Activated CD4-positive, alpha-beta T cell treated with anti-CD3 and anti-CD28 coated beads for 4 hours (primary cell): ENCODE measurements at regions not wholly inside any gene's neighbourhood (a gene's known extent, or its start where the extent isn't known, plus 50 kb on each side); places are given as distances from the start of the nearest gene placed in this dataset.
"Not testable (repeated sequence)": the region's sequence is repeated elsewhere in the genome, so short reads cannot be mapped to it uniquely, and the experiment has no call there.

ENCODE experiments used
- DNase-seq, 2 donors: peaks; one replicate each; pipeline ENCODE4 v3.0.0-alpha.2; 2020

GRCh38 chr7:156022483-156023459, 210.5 kb upstream of the SHH start:
- DNase-seq, result no peak

DNA sequence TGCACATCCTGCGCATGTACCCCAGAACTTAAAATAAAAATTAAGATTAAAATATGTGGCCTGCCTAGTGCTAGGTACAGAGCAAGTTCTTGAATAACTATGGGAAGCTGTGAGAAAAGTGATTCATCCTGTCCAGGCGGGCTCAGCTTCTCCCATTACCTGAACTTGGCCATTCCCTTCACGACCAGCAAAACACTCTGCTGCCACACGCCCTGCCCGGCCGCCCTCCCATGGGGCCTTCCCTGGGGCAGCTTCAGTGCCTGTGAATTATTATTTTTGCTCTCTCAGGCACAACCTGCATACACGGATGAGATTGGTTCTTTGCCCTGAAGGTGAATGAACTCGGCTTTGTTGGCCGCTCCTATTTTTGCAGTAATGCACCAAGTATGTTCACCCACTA, 209.2 kb upstream of the SHH start:
- no peak for DNase-seq

GRCh38 chr7:156020566-156020965, 208.3 kb upstream of the SHH start:
- no peak for DNase-seq

DNA sequence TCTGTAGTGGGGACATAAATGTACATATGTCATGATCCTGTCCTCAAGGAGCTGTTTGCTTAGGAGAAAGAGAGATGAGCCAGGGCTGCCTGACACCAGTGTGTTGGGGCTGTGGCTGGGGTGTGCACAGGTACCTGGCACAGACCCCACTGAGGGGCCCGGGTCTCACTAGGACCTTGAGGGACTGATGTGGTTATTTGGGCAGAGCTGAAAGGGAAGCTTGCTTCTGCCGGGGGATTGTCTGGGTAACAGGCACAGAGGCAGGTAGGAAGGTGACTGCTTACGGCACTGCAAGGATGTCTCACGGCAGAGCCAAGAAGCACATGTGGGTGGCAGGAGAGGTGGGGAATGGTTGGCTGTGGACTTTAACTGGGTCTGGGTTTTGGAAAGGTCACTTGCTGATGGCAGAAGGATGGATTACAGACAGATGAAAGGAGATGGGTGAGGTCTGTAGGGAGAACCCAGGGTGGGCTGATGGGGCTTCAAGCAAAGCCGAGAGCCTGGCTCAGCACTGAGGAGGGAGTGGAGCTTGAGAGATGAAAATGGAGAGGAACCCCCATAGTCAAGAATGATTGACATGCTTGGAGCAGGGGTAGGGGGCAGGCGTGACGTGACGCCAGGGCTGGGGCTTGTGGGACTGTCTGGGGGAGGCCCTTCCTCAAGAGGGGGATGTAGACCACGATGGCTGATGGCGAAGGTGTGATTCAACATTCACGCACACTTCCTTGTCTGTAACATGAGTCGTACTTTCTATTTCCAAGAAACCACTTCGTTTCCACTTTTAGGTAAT, 207.7 kb upstream of the SHH start:
- no peak for DNase-seq

DNA sequence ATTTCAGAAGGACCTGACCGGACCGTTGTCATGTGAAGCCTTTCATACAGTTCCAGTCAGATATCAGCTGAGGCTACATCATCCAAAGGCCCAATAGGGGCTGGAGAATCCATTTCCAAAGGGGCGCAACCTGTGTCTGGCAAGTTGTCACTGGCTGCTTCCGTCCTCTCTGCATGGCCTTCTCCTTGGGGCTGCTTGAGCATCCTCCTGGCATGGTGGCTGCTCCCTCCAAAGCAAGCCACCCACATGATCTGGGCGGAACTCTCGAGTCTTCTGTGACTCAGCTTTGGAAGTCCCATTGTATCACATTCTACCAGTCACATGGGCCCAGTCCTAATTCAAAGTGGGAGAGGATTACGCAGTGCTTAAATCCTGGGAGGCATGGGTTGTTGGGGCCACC, 207.0 kb upstream of the SHH start:
- DNase-seq, result no peak

DNA sequence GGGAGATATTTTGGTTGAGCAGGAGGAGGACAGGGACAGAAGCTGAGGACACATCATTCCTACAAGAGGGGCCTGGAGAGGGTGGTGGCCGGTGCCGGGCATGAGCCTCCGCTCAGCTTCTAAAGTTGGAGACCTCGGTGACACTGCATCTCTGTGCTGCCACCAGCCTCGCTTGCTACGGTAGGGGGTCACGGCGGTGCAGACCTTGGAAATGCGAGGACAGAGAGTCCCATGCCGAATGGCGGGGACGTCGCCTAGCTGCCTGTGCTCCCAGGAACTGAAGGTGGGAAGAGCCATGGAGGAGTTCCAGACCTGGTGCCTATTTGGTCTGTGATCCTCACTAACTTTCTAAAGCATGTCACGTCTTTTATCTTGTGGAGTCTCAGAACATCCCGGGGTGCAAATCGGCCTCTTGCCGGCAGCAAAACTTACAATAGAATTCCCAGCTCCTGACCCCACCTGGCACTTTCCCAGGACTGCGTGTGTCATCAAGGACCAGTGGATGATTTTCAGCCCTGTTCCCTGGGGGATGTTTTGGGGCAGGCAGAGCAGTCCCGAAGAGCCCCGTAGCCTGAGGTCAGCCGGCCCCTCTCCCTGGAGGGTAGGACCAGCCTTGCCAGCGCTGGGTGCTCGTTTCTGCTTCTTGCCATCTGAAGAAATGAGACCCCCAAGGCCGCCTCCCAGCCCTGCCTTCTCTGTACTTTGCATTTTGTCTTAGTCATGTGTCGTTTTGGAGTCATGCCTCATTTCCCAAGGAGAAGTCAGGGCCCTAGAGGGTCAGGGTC, 205.8 kb upstream of the SHH start:
- DNase-seq, result no peak

DNA sequence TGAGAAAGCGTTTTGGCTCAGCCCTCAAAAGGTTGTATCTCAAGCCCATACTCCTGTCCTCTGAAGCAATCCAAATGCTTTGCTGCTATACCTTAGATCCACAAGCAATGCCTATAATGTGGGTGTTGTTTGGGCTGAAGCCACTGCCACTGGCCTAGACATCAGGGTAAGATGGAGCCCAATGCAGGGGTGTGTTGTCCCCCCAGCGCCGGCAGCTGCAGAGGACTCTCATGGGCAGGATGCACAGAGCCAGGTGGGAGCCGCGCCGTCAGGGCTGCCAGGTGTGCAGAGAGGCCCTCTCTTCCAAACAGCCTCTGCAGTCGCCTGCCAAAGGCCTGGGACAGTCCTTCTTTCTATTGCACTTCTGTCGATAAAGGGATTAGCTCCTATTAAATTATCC, 205.2 kb upstream of the SHH start:
- DNase-seq, result no peak

DNA sequence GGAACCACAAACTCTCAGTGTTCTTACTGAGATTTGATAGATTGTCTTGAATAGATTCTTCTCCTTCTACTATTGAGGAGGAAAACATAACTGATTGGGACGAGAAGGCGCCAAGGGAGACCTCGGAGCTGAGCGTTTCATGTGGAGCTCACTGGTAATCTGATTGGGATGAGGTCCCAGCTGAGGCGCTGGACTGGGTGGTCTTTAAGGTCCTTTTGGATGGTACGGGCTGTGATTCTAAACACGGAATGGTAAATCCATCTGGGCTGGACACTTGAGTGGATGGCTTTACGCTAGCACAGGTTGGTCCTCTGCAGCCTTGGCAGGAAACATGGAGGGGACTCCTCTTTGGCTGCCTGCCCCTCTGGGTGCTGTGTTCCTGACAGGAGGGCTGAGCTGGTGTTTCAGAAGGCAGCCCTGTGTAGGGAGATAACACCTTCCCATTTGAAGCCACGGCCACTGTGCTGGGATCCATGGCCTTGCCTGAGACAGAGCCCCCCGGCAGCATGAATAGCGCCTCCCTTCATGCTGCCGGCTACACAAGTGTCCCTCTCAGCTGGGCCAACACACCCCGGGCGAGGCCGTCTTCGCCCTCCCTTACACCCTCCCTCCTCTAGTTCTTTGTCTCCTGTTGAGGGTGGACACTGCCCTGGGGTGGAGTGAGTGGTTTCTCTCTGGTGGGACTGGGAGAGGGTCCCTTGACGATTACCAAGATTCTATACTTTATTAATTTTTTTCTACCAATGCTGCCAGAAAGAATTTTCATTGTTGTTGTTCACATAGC, 203.2 kb upstream of the SHH start:
- DNase-seq, result no peak

DNA sequence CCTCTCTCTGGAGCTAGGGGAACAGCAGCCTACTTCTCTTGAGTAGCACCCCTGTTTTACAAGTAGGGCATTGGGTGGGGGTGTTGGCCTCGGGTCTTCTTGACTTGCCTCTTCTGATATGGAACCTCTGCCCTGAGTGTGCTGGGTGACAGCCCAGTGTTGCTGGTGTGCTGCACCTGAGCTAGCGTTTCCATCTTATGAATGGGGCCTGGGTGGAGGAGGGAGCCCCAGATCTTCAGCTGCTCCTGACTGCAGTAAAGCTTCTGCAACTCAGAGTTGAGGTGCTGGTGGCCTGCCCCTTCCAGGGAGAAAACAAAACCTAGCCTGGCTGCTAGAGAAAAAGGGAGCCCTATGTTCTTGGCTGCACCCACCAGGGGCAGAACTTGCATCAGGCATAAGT, 202.5 kb upstream of the SHH start:
- DNase-seq, result no peak

DNA sequence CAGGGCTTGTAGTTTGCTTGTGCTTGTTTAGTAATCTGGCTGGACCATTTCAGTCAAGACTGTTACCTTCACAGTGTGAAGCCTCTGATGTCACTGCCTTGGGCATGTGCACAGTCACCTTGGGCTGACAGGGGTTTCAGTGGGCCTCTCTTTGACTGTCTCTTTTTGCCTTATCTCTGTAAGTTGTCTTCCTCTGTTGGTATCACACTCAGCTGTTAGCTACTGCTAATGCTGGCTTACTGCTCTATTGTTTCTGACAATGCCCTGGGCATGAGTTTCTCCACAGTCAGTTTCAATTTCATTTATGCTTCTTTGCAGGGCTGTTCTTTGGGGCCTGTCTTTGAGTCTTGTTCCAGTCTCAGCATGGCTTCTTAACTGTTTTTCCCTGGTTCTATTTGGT, 201.9 kb upstream of the SHH start:
- no peak for DNase-seq

GRCh38 chr7:156012412-156012811, 200.1 kb upstream of the SHH start:
- DNase-seq, result no peak

DNA sequence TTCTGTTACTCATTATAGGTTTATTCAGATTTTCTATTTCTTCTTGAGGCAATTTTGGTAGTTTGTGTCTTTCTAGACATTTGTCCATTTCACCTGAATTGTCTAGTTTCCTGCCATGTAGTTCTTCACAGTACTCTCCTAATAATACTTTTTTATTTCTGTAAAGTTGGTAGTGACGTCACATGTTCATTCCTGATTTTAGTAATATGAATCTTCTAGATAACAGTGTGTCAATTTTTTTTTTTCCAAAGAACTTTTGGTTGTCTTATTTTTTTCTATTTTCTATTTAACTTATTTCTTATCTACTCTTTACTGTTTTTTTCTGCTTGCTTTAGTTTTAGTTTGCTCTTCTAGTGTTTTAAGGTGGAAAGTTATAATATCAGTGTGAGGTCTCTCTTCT, 197.3 kb upstream of the SHH start:
- DNase-seq, result no peak

DNA sequence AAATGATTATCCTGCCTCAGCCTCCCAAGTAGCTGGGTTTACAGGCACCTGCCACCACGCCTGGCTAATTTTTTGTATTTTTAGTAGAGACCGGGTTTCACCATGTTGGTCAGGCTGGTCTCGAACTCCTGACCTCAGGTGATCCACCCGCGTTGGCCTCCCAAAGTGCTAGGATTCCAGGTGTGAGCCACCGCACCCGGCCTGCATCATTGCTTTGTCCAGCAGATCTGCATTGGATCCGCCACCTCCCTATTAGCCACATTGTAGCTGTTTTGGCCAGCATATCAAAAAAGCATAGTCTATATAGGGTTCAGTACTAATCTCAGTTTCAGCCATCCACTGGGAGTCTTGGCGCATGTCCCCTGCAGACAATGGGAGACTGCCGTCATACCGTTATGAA, 194.6 kb upstream of the SHH start:
- not testable (repeated sequence) for DNase-seq

GRCh38 chr7:156006024-156006423, 193.8 kb upstream of the SHH start:
- no peak for DNase-seq

- no peak for DNase-seq
Measured at GRCh38 chr7:156005202-156005691, 193.0 kb upstream of the SHH start.

GRCh38 chr7:156004265-156005201, 192.3 kb upstream of the SHH start:
- no peak for DNase-seq

DNA sequence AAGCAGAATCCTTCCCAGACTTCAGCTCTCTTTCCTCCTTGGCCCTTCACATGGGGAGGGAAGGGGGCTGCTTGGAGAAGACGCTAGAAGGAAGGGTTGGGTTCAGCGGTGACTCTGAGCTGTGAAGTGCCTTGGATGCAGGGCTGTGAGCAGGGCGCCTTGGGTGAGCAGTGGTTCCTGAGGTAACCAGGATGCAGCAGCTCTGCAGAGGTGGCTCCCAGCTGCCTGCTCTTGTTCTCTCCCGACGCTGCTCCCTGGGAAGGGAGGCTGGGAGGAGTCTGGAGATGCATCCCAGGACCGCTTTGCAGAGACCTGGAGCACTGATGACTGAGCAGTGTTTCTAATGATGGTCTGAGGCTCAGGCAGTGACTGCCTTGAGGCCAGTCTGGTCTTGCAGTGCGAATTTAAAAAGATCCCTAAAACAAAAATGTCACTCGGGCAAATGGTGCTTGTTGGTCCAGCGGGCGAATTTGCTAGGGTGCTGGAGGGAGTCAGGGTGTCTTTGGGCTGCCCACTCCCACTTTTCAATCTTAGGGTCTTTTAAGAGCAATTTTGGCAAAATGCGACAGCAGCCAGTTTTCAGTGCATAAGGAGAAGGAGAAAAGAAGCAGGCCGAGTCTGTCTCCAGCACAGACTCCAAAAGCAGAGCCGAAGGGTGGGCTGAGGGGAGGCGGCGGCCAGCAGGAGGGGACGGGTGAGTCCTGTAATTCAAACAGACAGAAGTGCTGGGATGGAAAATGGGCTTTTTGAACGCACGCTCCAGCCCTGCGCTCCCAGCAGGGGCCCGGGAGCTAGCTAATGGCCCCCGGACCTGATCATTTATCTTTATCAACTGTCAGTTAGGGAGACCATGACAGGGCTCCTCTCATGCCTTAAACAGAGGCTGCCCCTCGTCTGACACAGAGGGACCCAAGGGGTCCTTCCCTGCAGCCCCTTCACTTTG, 191.2 kb upstream of the SHH start:
- no peak for DNase-seq

DNA sequence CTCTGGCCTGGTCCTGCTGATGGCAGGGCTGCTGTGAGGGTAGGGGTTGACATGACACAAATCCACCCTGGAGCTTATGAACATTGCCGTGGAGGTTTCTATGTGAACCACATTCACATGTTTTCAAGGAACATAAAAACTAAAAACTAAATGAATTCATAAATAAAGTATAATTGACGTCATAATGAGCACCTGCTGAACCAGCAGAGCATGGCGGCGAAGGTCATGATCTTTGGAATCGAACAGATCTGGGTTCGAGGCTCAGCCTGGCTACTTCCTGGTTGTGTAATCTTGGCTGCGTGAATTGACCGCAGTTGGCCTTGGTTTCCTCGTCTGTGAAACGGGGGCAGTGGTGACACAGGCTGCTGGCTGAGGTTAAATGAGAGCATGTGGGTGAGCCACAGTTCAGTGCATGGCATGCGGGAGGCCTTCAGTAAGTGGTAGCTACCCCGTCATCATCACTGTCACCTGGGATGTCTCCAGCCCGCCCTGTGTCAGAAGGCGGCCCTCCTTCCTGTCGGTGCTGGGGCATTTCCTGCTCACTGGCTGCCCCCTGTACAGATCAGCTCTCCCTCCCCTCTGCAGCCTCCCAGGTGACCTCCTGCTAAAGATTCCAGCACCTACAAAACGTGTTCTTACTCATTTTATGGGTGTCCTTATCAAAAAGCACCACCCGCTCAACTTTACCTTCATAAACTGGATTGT, 190.3 kb upstream of the SHH start:
- DNase-seq, result no peak
